HepG2 (cell line): ENCODE measurements at regions not wholly inside any gene's neighbourhood (a gene's known extent, or its start where the extent isn't known, plus 50 kb on each side); places are given as distances from the start of the nearest gene placed in this dataset.

Experiments
- ARNTL ChIP-seq: sonication (generic); formaldehyde crosslinking; IDR thresholded peaks from 2 replicates; pipeline ENCODE4 v1.4.0; 2020; ENCODE audit warnings: mild to moderate bottlenecking, missing genetic modification reagents
- ATF1 ChIP-seq: IDR thresholded peaks from 2 replicates; pipeline ENCODE4 v1.6.1; 2016; ENCODE audit warnings: mild to moderate bottlenecking, control low read depth
- HDAC1 ChIP-seq: sonication (generic); formaldehyde crosslinking; IDR thresholded peaks from 2 replicates; pipeline ENCODE4 v1.5.1; 2020; ENCODE audit warnings: mild to moderate bottlenecking, missing genetic modification reagents
- HDAC2 ChIP-seq: sonication (generic); formaldehyde crosslinking; IDR thresholded peaks from 2 replicates; pipeline ENCODE4 v1.4.0; 2020; ENCODE audit warnings: missing genetic modification reagents
- HNRNPUL1 ChIP-seq: fragments of 200-400 bp; formaldehyde crosslinking; IDR thresholded peaks from 2 replicates; pipeline ENCODE4 v1.6.1; 2017; ENCODE audit warnings: low read depth, mild to moderate bottlenecking, low read length, moderate library complexity
- HOXA3 ChIP-seq: sonication (generic); formaldehyde crosslinking; IDR thresholded peaks from 2 replicates; pipeline ENCODE4 v1.5.0; 2020; ENCODE audit warnings: missing genetic modification reagents
- KDM2A ChIP-seq: sonication (generic); formaldehyde crosslinking; IDR thresholded peaks from 2 replicates; pipeline ENCODE4 v1.4.0; 2020; ENCODE audit warnings: low read depth, missing genetic modification reagents, borderline replicate concordance
- MED8 ChIP-seq: sonication (generic); formaldehyde crosslinking; IDR thresholded peaks from 2 replicates; pipeline ENCODE4 v1.8.1; 2023; ENCODE audit warnings: mild to moderate bottlenecking, missing genetic modification reagents; ENCODE audit not compliant: insufficient replicate concordance
- MTF2 ChIP-seq: sonication (generic); formaldehyde crosslinking; IDR thresholded peaks from 2 replicates; pipeline ENCODE4 v1.5.0; 2020; ENCODE audit warnings: missing genetic modification reagents, borderline replicate concordance
- POLR2A ChIP-seq, 2 experiments: IDR thresholded peaks; 2 replicates each; pipeline ENCODE4 v1.6.1; 2011; ENCODE audit warnings: low read depth in 2 of 2, low read length in 2 of 2, mild to moderate bottlenecking in 1 of 2, moderate library complexity in 1 of 2; ENCODE audit not compliant: insufficient read depth in 1 of 2
- REXO4 ChIP-seq: sonication (generic); formaldehyde crosslinking; IDR thresholded peaks from 2 replicates; pipeline ENCODE4 v1.8.0; 2022; ENCODE audit warnings: missing genetic modification reagents, mild to moderate bottlenecking, borderline replicate concordance
- STAG1 ChIP-seq: sonication (generic); formaldehyde crosslinking; IDR thresholded peaks from 2 replicates; pipeline ENCODE4 v1.4.0; 2020; ENCODE audit warnings: missing genetic modification reagents
- TOE1 ChIP-seq: sonication (generic); formaldehyde crosslinking; IDR thresholded peaks from 2 replicates; pipeline ENCODE4 v1.4.0; 2020; ENCODE audit warnings: mild to moderate bottlenecking, missing genetic modification reagents
- ZBTB2 ChIP-seq: sonication (generic); formaldehyde crosslinking; IDR thresholded peaks from 2 replicates; pipeline ENCODE4 v1.8.0; 2022; ENCODE audit warnings: low read depth, missing genetic modification reagents
- ZNF546 ChIP-seq: sonication (generic); formaldehyde crosslinking; conservative IDR thresholded peaks from 2 replicates; pipeline ENCODE4 v1.8.1; 2023; ENCODE audit warnings: mild to moderate bottlenecking, missing genetic modification reagents
- ZNF574 ChIP-seq: sonication (generic); formaldehyde crosslinking; IDR thresholded peaks from 2 replicates; pipeline ENCODE4 v1.4.0; 2020; ENCODE audit warnings: missing genetic modification reagents
- ZNF615 ChIP-seq: sonication (generic); formaldehyde crosslinking; IDR thresholded peaks from 2 replicates; pipeline ENCODE4 v1.5.0; 2020; ENCODE audit warnings: mild to moderate bottlenecking, missing genetic modification reagents, borderline replicate concordance
- ZNF75D ChIP-seq: sonication (generic); formaldehyde crosslinking; IDR thresholded peaks from 2 replicates; pipeline ENCODE4 v1.8.1; 2023; ENCODE audit warnings: missing genetic modification reagents, mild to moderate bottlenecking, borderline replicate concordance
- ZNF878 ChIP-seq: sonication (generic); formaldehyde crosslinking; IDR thresholded peaks from 2 replicates; pipeline ENCODE4 v1.8.1; 2023; ENCODE audit warnings: mild to moderate bottlenecking, missing genetic modification reagents, moderate library complexity
- ZSCAN29 ChIP-seq: sonication (generic); formaldehyde crosslinking; conservative IDR thresholded peaks from 2 replicates; pipeline ENCODE4 v1.4.0; 2020; ENCODE audit warnings: mild to moderate bottlenecking, missing genetic modification reagents
- TF ChIP-seq, protein P1 (sequence below): sonication (generic); formaldehyde crosslinking; IDR thresholded peaks from 2 replicates; pipeline ENCODE4 v1.8.0; 2022; ENCODE audit warnings: mild to moderate bottlenecking, missing genetic modification reagents

DNA sequence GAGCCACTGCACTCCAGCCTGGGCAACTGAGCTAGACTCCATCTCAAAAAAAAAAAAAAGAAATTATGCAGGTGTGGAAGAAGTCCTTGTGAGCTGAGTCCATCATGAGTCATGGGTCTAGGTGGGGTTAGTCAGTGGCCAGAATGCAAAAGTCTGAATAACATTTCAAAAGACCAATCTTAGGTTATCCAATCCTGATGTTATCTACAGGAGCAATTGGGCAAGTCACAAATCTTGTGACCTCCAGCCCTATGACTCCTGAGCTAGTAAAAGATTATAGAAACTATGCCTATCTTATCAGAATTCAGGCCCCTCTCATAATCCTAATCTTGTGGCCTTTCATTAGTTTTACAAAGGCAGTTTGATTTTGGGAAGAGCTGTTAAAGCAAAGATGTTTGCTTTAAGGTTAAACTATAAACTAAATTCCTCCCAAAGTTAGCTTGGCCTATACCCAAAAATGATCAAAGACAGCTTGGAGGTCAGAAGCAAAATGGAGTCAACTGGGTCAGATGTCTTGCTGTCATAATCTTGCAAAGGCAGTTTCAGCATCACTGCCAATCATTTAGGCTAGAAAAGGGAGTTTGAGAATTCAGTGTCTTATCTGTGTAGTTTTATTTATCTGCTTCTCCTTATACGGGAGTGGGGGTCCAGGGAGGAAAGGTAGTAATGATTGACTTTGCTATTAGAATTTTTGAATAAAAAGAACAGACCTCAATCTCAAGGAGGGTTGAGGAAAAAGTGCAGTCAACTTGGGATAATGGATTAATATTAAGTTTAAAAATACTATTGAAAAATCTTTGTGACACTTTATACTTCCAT lies 71.2 kb upstream of the TRIM24 start (continued):
- TF ChIP-seq ZBTB2 (CRISPR knock-in tag) (no peak), ZNF574 (CRISPR knock-in tag) (peak; percentile 60), REXO4 (no peak), ATF1 (CRISPR knock-in tag) (peak; percentile 68), KDM2A (CRISPR knock-in tag) (no peak), STAG1 (CRISPR knock-in tag) (peak; percentile 45; the same call in 1 of the 2 replicates), ZNF615 (CRISPR knock-in tag) (no peak), ZNF546 (no peak), MED8 (CRISPR knock-in tag) (peak; percentile 93), MTF2 (CRISPR knock-in tag) (no peak), ZSCAN29 (peak; percentile 41; the same call in 1 of the 2 replicates), HNRNPUL1 (no peak), HOXA3 (CRISPR knock-in tag) (peak; percentile 85), TOE1 (CRISPR knock-in tag) (no peak), POLR2A (IDR thresholded peaks at IDR 0.05; ENCODE audit: insufficient read depth in 1 of 2, low read depth in 2 of 2, low read length in 2 of 2) (no peak), HDAC1 (peak; percentile 79), ZNF878 (CRISPR knock-in tag) (peak; percentile 53; the same call in 1 of the 2 replicates), ZNF75D (no peak), HDAC2 (CRISPR knock-in tag) (peak; percentile 92), ARNTL (peak; percentile 50; the same call in 1 of the 2 replicates)
- TF ChIP-seq, protein P1, sequence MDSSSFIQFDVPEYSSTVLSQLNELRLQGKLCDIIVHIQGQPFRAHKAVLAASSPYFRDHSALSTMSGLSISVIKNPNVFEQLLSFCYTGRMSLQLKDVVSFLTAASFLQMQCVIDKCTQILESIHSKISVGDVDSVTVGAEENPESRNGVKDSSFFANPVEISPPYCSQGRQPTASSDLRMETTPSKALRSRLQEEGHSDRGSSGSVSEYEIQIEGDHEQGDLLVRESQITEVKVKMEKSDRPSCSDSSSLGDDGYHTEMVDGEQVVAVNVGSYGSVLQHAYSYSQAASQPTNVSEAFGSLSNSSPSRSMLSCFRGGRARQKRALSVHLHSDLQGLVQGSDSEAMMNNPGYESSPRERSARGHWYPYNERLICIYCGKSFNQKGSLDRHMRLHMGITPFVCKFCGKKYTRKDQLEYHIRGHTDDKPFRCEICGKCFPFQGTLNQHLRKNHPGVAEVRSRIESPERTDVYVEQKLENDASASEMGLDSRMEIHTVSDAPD, result peak; percentile 72; the same call in 1 of the 2 replicates
